NCI-H1417 (cell line): ENCODE measurements at regions not wholly inside any gene's neighbourhood (a gene's known extent, or its start where the extent isn't known, plus 50 kb on each side); places are given as distances from the start of the nearest gene placed in this dataset.

ENCODE experiments used
- DNase-seq, 3 experiments: peaks; one replicate each; lab custom pipeline; 2025; lab: John Stamatoyannopoulos, UW

- DNase-seq = no peak
These were observed 282.8 kb upstream of the FOXQ1 start for GRCh38 chr6:1029141-1029540.

- no peak for DNase-seq
These were observed 283.2 kb upstream of the FOXQ1 start for GRCh38 chr6:1028723-1029122.

GRCh38 chr6:1027795-1028569, 283.9 kb upstream of the FOXQ1 start:
- no peak for DNase-seq

- DNase-seq = no peak
These were observed 284.6 kb upstream of the FOXQ1 start for GRCh38 chr6:1027109-1027794.

- DNase-seq = no peak
These were observed 286.1 kb upstream of the FOXQ1 start for GRCh38 chr6:1025821-1026220.

- DNase-seq = no peak
These were observed 287.3 kb upstream of the FOXQ1 start for GRCh38 chr6:1024587-1024986.

GRCh38 chr6:1024161-1024560, 287.7 kb upstream of the FOXQ1 start:
- no peak for DNase-seq

GRCh38 chr6:1023229-1023628, 288.7 kb upstream of the FOXQ1 start:
- DNase-seq = no peak

- no peak for DNase-seq
These were observed 289.2 kb upstream of the FOXQ1 start for GRCh38 chr6:1022719-1023118.

- no peak for DNase-seq
These were observed 291.1 kb upstream of the FOXQ1 start for GRCh38 chr6:1020837-1021236.

- no peak for DNase-seq
These were observed 291.8 kb upstream of the FOXQ1 start for GRCh38 chr6:1020133-1020532.

- no peak for DNase-seq
These were observed 293.9 kb upstream of the FOXQ1 start for GRCh38 chr6:1018041-1018440.

GRCh38 chr6:1016329-1017302, 295.3 kb upstream of the FOXQ1 start:
- DNase-seq = peak in 1 of 3 experiments; percentile 13

- no peak for DNase-seq
These were observed 296.1 kb upstream of the FOXQ1 start for GRCh38 chr6:1015825-1016224.

- DNase-seq = no peak
These were observed 297.5 kb upstream of the FOXQ1 start for GRCh38 chr6:1014431-1014807.

GRCh38 chr6:1013656-1014430, 298.1 kb upstream of the FOXQ1 start:
- no peak for DNase-seq

GRCh38 chr6:1009103-1009502, 302.8 kb upstream of the FOXQ1 start:
- no peak for DNase-seq

- no peak for DNase-seq
These were observed 304.7 kb upstream of the FOXQ1 start for GRCh38 chr6:1007159-1007558.

GRCh38 chr6:1004885-1005630, 306.8 kb upstream of the FOXQ1 start:
- DNase-seq = no peak

- no peak for DNase-seq
These were observed 308.3 kb upstream of the FOXQ1 start for GRCh38 chr6:1003394-1004160.
